HL-60 (cell line): ENCODE measurements at regions not wholly inside any gene's neighbourhood (a gene's known extent, or its start where the extent isn't known, plus 50 kb on each side); places are given as distances from the start of the nearest gene placed in this dataset.

ENCODE experiments used
- DNase-seq, 2 experiments: peaks; one replicate each; pipeline ENCODE4 v3.0.0-alpha.2; 2010 to 2020; ENCODE audit warnings: low read depth in 1 of 2, low spot score in 1 of 2
- H3K27ac ChIP-seq: fragments of 250-450 bp; sonication (Bioruptor Pico); replicated peaks from 2 replicates; pipeline ENCODE4 v1.5.1; 2020; ENCODE audit warnings: mild to moderate bottlenecking, moderate library complexity
- H3K27me3 ChIP-seq: fragments of 250-450 bp; sonication (Bioruptor Pico); 2 replicates; pipeline ENCODE4 v1.5.1; 2021; ENCODE audit warnings: mild to moderate bottlenecking, moderate library complexity; ENCODE audit not compliant: insufficient read depth, poor library complexity, severe bottlenecking
- H3K4me3 ChIP-seq: replicated peaks from 2 replicates; pipeline ENCODE4 v1.5.1; 2011; ENCODE audit warnings: mild to moderate bottlenecking, control low read depth, low read length; ENCODE audit not compliant: insufficient read depth
- CTCF ChIP-seq: IDR thresholded peaks from one replicate; pipeline ENCODE4 v1.5.1; 2011; ENCODE audit warnings: low read length, control low read depth, inconsistent platforms; ENCODE audit not compliant: insufficient read depth
- GABPA ChIP-seq: IDR thresholded peaks from 2 replicates; pipeline ENCODE4 v1.6.1; 2012; ENCODE audit warnings: low read depth
- POLR2AphosphoS5 ChIP-seq: IDR thresholded peaks from 2 replicates; pipeline ENCODE4 v1.6.1; 2012; ENCODE audit warnings: low read depth
- REST ChIP-seq: IDR thresholded peaks from 2 replicates; pipeline ENCODE4 v1.6.1; 2012; ENCODE audit warnings: low read depth; ENCODE audit not compliant: insufficient replicate concordance
- SPI1 ChIP-seq: IDR thresholded peaks from 2 replicates; pipeline ENCODE4 v1.6.1; 2012; ENCODE audit warnings: low read depth, mild to moderate bottlenecking, borderline replicate concordance

GRCh38 chr1:22241250-22241649 is 98.4 kb upstream of the WNT4 start:
- H3K27ac ChIP-seq = no peak overlapping the region
- peaks cover 4% of the 10 kb centered on the region for H3K27me3 ChIP-seq
- TF ChIP-seq GABPA (no peak), REST (no peak)
- no peak overlapping the region for H3K4me3 ChIP-seq
- no peak for DNase-seq

- no peaks in the 10 kb centered on the region for H3K27me3 ChIP-seq
- H3K27ac ChIP-seq = no peak overlapping the region
- no peak for DNase-seq
- no peak overlapping the region for H3K4me3 ChIP-seq
- TF ChIP-seq POLR2AphosphoS5 (no peak), REST (no peak), SPI1 (no peak), CTCF (no peak), GABPA (no peak)
Measured at GRCh38 chr1:22241811-22242210, 98.9 kb upstream of the WNT4 start.

- no peak for DNase-seq
- TF ChIP-seq SPI1 = no peak
- TF ChIP-seq REST = no peak
- TF ChIP-seq POLR2AphosphoS5 = no peak
- TF ChIP-seq CTCF = no peak
- no peak for TF ChIP-seq GABPA
- H3K27me3 ChIP-seq = peaks cover 2% of the 10 kb centered on the region
- H3K27ac ChIP-seq = no peak overlapping the region
- no peak overlapping the region for H3K4me3 ChIP-seq
Measured at GRCh38 chr1:22245100-22245650, 102.3 kb upstream of the WNT4 start.

- H3K27me3 ChIP-seq = peaks cover 2% of the 10 kb centered on the region
- no peak overlapping the region for H3K4me3 ChIP-seq
- no peak overlapping the region for H3K27ac ChIP-seq
- no peak for DNase-seq
- TF ChIP-seq SPI1 = no peak
- TF ChIP-seq GABPA = no peak
- TF ChIP-seq REST = no peak
- no peak for TF ChIP-seq POLR2AphosphoS5
- no peak for TF ChIP-seq CTCF
Measured at GRCh38 chr1:22245726-22246125, 102.8 kb upstream of the WNT4 start.
